Breast epithelium (tissue), 3 donors: ENCODE measurements at regions not wholly inside any gene's neighbourhood (a gene's known extent, or its start where the extent isn't known, plus 50 kb on each side); places are given as distances from the start of the nearest gene placed in this dataset.

Experiments used
- POLR2A ChIP-seq: fragments of 450-650 bp; IDR thresholded peaks from one replicate; pipeline ENCODE4 v1.6.1; 2016; ENCODE audit warnings: antibody characterized with exemption, mild to moderate bottlenecking, moderate library complexity
- TF ChIP-seq, protein P1 (sequence below), 3 donors: fragments of 450-650 bp; IDR thresholded peaks; one replicate each; pipeline ENCODE4 v1.5.1; 2016 to 2017; ENCODE audit warnings: antibody characterized with exemption in 3 of 3, mild to moderate bottlenecking in 3 of 3, moderate library complexity in 3 of 3

- TF ChIP-seq, protein P1, sequence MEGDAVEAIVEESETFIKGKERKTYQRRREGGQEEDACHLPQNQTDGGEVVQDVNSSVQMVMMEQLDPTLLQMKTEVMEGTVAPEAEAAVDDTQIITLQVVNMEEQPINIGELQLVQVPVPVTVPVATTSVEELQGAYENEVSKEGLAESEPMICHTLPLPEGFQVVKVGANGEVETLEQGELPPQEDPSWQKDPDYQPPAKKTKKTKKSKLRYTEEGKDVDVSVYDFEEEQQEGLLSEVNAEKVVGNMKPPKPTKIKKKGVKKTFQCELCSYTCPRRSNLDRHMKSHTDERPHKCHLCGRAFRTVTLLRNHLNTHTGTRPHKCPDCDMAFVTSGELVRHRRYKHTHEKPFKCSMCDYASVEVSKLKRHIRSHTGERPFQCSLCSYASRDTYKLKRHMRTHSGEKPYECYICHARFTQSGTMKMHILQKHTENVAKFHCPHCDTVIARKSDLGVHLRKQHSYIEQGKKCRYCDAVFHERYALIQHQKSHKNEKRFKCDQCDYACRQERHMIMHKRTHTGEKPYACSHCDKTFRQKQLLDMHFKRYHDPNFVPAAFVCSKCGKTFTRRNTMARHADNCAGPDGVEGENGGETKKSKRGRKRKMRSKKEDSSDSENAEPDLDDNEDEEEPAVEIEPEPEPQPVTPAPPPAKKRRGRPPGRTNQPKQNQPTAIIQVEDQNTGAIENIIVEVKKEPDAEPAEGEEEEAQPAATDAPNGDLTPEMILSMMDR (IDR thresholded peaks at IDR 0.05), result no peak
- no peak for TF ChIP-seq POLR2A
Observed at GRCh38 chr14:26199590-26200370, 398.1 kb downstream of the NOVA1 start.
